ENCODE measurements at regions not wholly inside any gene's neighbourhood (a gene's known extent, or its start where the extent isn't known, plus 50 kb on each side); places are given as distances from the start of the nearest gene placed in this dataset.

DNA sequence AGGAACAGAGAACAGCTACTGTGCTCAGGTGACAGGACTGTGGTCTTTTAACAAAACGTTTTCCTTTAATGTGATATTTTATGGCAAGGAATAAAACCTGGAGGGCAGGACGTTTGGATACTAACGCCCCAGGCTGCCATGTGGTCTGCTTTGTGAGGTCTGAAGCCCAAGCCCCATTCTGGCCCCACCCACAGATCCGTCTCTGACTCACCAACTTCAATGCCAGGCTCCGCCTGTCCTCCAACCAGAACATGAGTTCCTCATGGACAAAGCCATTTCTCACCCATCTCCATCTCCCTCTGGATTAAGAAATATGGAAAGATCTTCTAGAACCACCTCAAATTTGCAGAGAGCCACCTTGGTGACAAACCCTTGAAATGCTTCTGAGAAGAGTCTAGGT, 148.8 kb downstream of the CRYBB2 start (continued):
- TF ChIP-seq YY1 (IDR thresholded peaks at IDR 0.05; ENCODE audit: low read depth, low read length) (no peak), KDM5A (IDR thresholded peaks at IDR 0.05; ENCODE audit: low read length) (no peak), HDAC2 (IDR thresholded peaks at IDR 0.05; ENCODE audit: borderline replicate concordance in 1 of 2, low read depth in 2 of 2, low read length in 2 of 2) (no peak), KDM1A (IDR thresholded peaks at IDR 0.05; ENCODE audit: borderline replicate concordance, low read length) (no peak), JUN (IDR thresholded peaks at IDR 0.05; ENCODE audit: low read depth, low read length) (no peak), NANOG (IDR thresholded peaks at IDR 0.05; ENCODE audit: insufficient read depth, low read depth, low read length, poor library complexity, severe bottlenecking) (no peak), CREB1 (IDR thresholded peaks at IDR 0.05) (no peak), CTBP2 (IDR thresholded peaks at IDR 0.05; ENCODE audit: borderline replicate concordance, insufficient read depth, insufficient read length, low read length) (no peak)

All from H1 (cell line).